ENCODE measurements at regions not wholly inside any gene's neighbourhood (a gene's known extent, or its start where the extent isn't known, plus 50 kb on each side); places are given as distances from the start of the nearest gene placed in this dataset.

GRCh38 chr9:18138656-18139055 is 335.3 kb upstream of the ADAMTSL1 start:
- H3K4me3 ChIP-seq (ENCODE audit: low read depth, low read length), result no peak overlapping the region
- no peak for DNase-seq (ENCODE audit: low read depth)
- no peak for TF ChIP-seq CTCF (IDR thresholded peaks at IDR 0.05; ENCODE audit: low read depth, low read length, missing control alignments)

DNA sequence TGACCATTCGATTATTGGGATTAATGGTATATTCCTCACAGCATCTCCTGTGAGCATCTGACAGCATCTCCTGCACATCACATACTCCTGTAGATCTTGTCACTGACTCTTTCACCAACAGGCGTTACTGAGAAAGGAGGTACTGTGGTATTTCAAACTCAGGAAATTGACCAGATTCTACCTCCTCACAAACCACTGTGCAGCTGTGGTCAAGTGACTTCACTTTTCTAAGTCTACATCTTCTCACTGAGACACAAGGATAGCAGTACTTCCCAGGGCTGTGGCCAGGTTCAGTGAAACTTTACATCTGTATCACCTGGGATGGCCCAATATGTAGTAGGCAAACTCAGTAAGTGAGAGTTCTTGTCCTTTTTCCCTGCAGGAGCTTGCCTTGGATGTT is 332.3 kb upstream of the ADAMTSL1 start:
- TF ChIP-seq CTCF (IDR thresholded peaks at IDR 0.05; ENCODE audit: low read depth, low read length, missing control alignments), result no peak
- DNase-seq (ENCODE audit: low read depth), result no peak
- H3K4me3 ChIP-seq (ENCODE audit: low read depth, low read length), result no peak overlapping the region

GRCh38 chr9:18143073-18143745 is 330.7 kb upstream of the ADAMTSL1 start:
- peak; percentile 9 for TF ChIP-seq CTCF (IDR thresholded peaks at IDR 0.05; ENCODE audit: low read depth, low read length, missing control alignments)
- no peak for DNase-seq (ENCODE audit: low read depth)
- no peak overlapping the region for H3K4me3 ChIP-seq (ENCODE audit: low read depth, low read length)

- H3K4me3 ChIP-seq (ENCODE audit: low read depth, low read length), result no peak overlapping the region
- no peak for DNase-seq (ENCODE audit: low read depth)
- no peak for TF ChIP-seq CTCF (IDR thresholded peaks at IDR 0.05; ENCODE audit: low read depth, low read length, missing control alignments)
Measured at GRCh38 chr9:18146329-18146728, 327.6 kb upstream of the ADAMTSL1 start.

- no peak for TF ChIP-seq CTCF (IDR thresholded peaks at IDR 0.05; ENCODE audit: low read depth, low read length, missing control alignments)
- no peak overlapping the region for H3K4me3 ChIP-seq (ENCODE audit: low read depth, low read length)
- DNase-seq (ENCODE audit: low read depth), result no peak
Measured at GRCh38 chr9:18149471-18150011, 324.4 kb upstream of the ADAMTSL1 start.

DNA sequence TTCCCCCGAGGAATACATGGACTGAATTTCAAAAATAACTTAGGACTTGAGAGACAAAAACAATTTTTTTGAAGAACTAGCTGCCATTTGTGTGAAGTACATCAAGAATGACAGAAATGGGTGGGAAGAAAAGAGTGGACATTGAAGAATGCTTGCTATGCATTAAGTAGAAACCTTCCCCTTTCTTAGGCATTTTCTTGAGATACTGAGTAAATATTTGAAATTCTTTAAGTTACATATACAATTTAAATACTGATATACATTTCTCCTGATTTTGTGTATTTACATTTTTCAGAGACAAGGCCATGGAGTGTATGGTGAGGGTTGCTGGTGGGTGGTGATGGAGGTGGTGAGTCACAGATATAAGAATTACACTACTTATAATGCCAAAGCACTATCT is 319.3 kb upstream of the ADAMTSL1 start:
- DNase-seq (ENCODE audit: low read depth), result no peak
- TF ChIP-seq CTCF (IDR thresholded peaks at IDR 0.05; ENCODE audit: low read depth, low read length, missing control alignments), result no peak
- no peak overlapping the region for H3K4me3 ChIP-seq (ENCODE audit: low read depth, low read length)

DNA sequence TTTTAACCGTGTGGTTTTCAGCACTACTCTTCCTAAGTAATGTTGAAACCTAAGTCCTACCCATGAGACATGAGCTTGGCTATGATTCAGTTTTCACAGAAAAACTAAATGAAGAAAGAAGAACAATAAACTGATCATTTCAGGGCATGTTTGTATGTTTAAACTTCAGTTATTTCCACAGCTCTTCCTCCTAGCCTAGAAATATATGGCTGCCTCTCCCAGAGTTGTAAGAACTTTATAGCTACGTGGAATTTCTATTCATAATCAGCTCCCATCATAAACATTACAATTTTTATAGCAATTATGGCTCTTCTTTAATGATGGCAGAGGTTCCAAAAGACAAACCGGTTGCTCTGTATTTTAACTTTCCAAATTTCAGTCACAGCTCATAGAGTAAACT is 314.7 kb upstream of the ADAMTSL1 start:
- no peak for DNase-seq (ENCODE audit: low read depth)
- TF ChIP-seq CTCF (IDR thresholded peaks at IDR 0.05; ENCODE audit: low read depth, low read length, missing control alignments), result no peak

More for the DNA sequence above, 314.7 kb upstream of the ADAMTSL1 start:
- H3K4me3 ChIP-seq (ENCODE audit: low read depth, low read length), result no peak overlapping the region
